C4-2B (cell line): ENCODE measurements at regions not wholly inside any gene's neighbourhood (a gene's known extent, or its start where the extent isn't known, plus 50 kb on each side); places are given as distances from the start of the nearest gene placed in this dataset.
A peak's percentile ranks its signal among the peaks of the same experiment; 100 is the strongest.

ENCODE experiments used
- CTCF ChIP-seq: fragments of 450-650 bp; conservative IDR thresholded peaks from 2 replicates; pipeline ENCODE4 v1.5.1; 2017; ENCODE audit warnings: mild to moderate bottlenecking
- ZFX ChIP-seq: fragments of 450-650 bp; IDR thresholded peaks from 2 replicates; pipeline ENCODE4 v1.6.1; 2017

DNA sequence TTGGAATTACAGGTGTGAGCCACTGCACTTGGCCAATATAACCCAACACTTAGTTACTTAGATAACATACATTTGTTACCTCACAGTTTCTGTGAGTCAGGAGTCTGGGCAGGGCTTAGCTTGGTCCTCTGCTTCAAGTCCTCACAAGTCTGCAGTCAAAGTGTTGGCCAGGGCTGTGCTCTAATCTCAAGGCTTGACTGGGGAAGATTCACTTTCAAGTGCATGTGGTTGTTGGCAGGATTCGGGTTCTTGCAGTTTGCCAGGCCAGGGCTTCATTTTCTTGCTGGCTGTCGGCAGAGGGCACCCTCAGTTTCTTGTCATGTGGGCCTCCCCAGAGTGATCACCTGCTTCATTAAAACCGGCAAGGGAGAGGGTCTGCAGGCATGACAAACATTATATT is 103.7 kb downstream of the SLC4A3 start:
- TF ChIP-seq CTCF (peak; percentile 45), ZFX (no peak)
